Neuronal stem cell (in vitro differentiated cells): ENCODE measurements at regions not wholly inside any gene's neighbourhood (a gene's known extent, or its start where the extent isn't known, plus 50 kb on each side); places are given as distances from the start of the nearest gene placed in this dataset.
A peak's percentile ranks its signal among the peaks of the same experiment; 100 is the strongest.

Experiments
- DNase-seq: peaks from one replicate; pipeline ENCODE4 v3.0.0-alpha.2; 2013; ENCODE audit warnings: low spot score
- H2AFZ ChIP-seq: one replicate; pipeline ENCODE4 v1.6.1; 2013; ENCODE audit warnings: mild to moderate bottlenecking, low read length, inconsistent platforms
- H2AK5ac ChIP-seq: 2 replicates; pipeline ENCODE4 v1.6.1; 2013; ENCODE audit warnings: low read depth, mild to moderate bottlenecking, inconsistent platforms, low read length, moderate library complexity, mixed read lengths
- H2BK120ac ChIP-seq: 2 replicates; pipeline ENCODE4 v1.6.1; 2013; ENCODE audit warnings: low read depth, mild to moderate bottlenecking, inconsistent platforms, low read length, moderate library complexity, mixed read lengths
- H2BK12ac ChIP-seq: one replicate; pipeline ENCODE4 v1.6.1; 2013; ENCODE audit warnings: low read length, inconsistent platforms
- H2BK15ac ChIP-seq: 2 replicates; pipeline ENCODE4 v1.6.1; 2013; ENCODE audit warnings: mild to moderate bottlenecking, low read length, inconsistent platforms, mixed read lengths
- H2BK5ac ChIP-seq: one replicate; pipeline ENCODE4 v1.6.1; 2013; ENCODE audit warnings: inconsistent platforms, mild to moderate bottlenecking, low read length, moderate library complexity
- H3K14ac ChIP-seq: one replicate; pipeline ENCODE4 v1.6.1; 2013; ENCODE audit warnings: low read length, inconsistent platforms
- H3K18ac ChIP-seq: 2 replicates; pipeline ENCODE4 v1.6.1; 2013; ENCODE audit warnings: low read length, inconsistent platforms
- H3K23ac ChIP-seq: 2 replicates; pipeline ENCODE4 v1.6.1; 2013; ENCODE audit warnings: low read depth, mild to moderate bottlenecking, mixed read lengths, low read length, inconsistent platforms; ENCODE audit not compliant: poor library complexity
- H3K27ac ChIP-seq: replicated peaks from 3 replicates; pipeline ENCODE4 v1.5.1; 2013; ENCODE audit warnings: low read length, inconsistent platforms
- H3K27me3 ChIP-seq, 3 experiments: 2 replicates each; pipeline ENCODE4 v1.6.1; 2013; ENCODE audit warnings: low read length in 3 of 3, mild to moderate bottlenecking in 2 of 3, inconsistent platforms in 1 of 3, low read depth in 1 of 3, mixed read lengths in 1 of 3, moderate library complexity in 1 of 3; ENCODE audit not compliant: control insufficient read depth in 3 of 3, insufficient read depth in 3 of 3
- H3K36me3 ChIP-seq, 2 donors: replicated peaks in 1 of 2; 2 replicates each; pipeline ENCODE4 v1.6.1; 2013; ENCODE audit warnings: low read length in 2 of 2; ENCODE audit not compliant: control insufficient read depth in 2 of 2, insufficient read depth in 2 of 2
- H3K4ac ChIP-seq: 2 replicates; pipeline ENCODE4 v1.6.1; 2013; ENCODE audit warnings: inconsistent platforms, mild to moderate bottlenecking, low read length, moderate library complexity
- H3K4me1 ChIP-seq, 2 donors: 1 replicate in 1 of 2; 2 replicates in 1 of 2; pipeline ENCODE4 v1.6.1; 2013; ENCODE audit warnings: low read length in 2 of 2, low read depth in 1 of 2; ENCODE audit not compliant: control insufficient read depth in 2 of 2, insufficient read depth in 1 of 2
- H3K4me2 ChIP-seq: one replicate; pipeline ENCODE4 v1.6.1; 2013; ENCODE audit warnings: mild to moderate bottlenecking, low read length, inconsistent platforms; ENCODE audit not compliant: insufficient read depth, poor library complexity, severe bottlenecking
- H3K4me3 ChIP-seq, 2 donors: 2 replicates each; pipeline ENCODE4 v1.5.1; 2013; ENCODE audit warnings: low read length in 2 of 2, mild to moderate bottlenecking in 2 of 2, inconsistent platforms in 1 of 2, moderate library complexity in 1 of 2
- H3K79me1 ChIP-seq: one replicate; pipeline ENCODE4 v1.6.1; 2013; ENCODE audit warnings: low read depth, mild to moderate bottlenecking, inconsistent platforms, low read length, moderate library complexity
- H3K9ac ChIP-seq: one replicate; pipeline ENCODE4 v1.6.1; 2013; ENCODE audit warnings: mild to moderate bottlenecking, low read depth, low read length, inconsistent platforms; ENCODE audit not compliant: poor library complexity
- H3K9me3 ChIP-seq, 2 donors: replicated peaks in 1 of 2; 2 replicates each; pipeline versions ENCODE3 to v1.6.1; 2013; ENCODE audit warnings: low read length in 2 of 2, mild to moderate bottlenecking in 2 of 2, inconsistent platforms in 1 of 2, low read depth in 1 of 2, mixed read lengths in 1 of 2, moderate library complexity in 1 of 2; ENCODE audit not compliant: control insufficient read depth in 2 of 2, insufficient read depth in 1 of 2
- H4K8ac ChIP-seq: one replicate; pipeline ENCODE4 v1.6.1; 2013; ENCODE audit warnings: low read depth, mild to moderate bottlenecking, inconsistent platforms, low read length, moderate library complexity
- H4K91ac ChIP-seq: one replicate; pipeline ENCODE4 v1.6.1; 2013; ENCODE audit warnings: low read length, low read depth, mild to moderate bottlenecking, inconsistent platforms; ENCODE audit not compliant: poor library complexity
- WGBS, 2 donors: extraction: QIAGEN DNeasy Blood & Tissue Kit; methylation state at CpG; one replicate each; pipeline ENCODE4 v1.1.7; 2013; ENCODE audit warnings: missing lambda C conversion rate in 2 of 2, mixed read lengths in 1 of 2; ENCODE audit not compliant: insufficient read length in 2 of 2, insufficient replicate concordance in 1 of 2; ENCODE audit errors: extremely low coverage in 2 of 2; 5-methylcytosine and 5-hydroxymethylcytosine counted together

DNA sequence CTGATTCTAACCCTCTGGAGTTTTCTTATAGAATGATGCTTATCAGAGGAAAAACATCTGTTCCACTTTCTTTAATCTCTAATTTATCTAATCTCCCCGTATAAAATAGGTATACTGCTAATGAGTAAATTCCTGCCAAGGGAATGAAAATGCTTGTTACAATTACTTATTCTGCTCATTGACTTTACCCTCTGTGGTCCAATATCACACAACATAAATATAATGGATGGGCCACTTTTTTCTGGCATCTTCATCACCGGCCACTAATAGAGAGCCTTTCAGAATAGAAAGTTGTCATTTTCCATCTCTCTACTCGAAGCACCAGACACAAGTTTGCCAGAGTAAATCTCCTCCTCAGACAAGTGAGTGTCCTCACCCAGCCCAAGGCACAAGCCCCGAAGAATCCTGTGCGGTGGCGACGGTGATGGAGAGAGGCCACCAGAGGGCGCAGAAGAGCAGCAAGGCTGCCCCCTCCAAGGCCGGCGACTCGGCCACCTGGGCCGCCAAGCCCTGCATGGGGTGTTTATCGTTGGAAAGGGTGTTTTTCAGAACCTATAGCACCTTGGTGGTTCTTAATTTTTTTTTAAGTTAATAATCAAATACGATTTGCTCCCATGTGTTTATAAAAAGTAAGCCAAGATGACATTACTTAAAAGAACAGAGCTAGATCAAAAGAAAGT lies 212.9 kb upstream of the ARID1B start:
- Histone ChIP-seq H2AFZ (no peak overlapping the region), H3K79me1 (no peaks in the 10 kb centered on the region), H2BK12ac (no peak overlapping the region), H3K9me3 (peaks cover 0 to 2% of the 10 kb centered on the region in 2 donors), H4K91ac (no peak overlapping the region), H3K4me1 (no peaks in the 10 kb centered on the region), H3K4ac (no peak overlapping the region), H2BK15ac (no peak overlapping the region), H3K27me3 (no peaks in the 10 kb centered on the region), H3K4me2 (no peak overlapping the region), H3K9ac (no peak overlapping the region), H4K8ac (no peak overlapping the region), H3K18ac (no peak overlapping the region), H2AK5ac (no peak overlapping the region), H3K14ac (no peak overlapping the region), H2BK5ac (no peak overlapping the region), H3K36me3 (no peaks in the 10 kb centered on the region), H3K23ac (no peak overlapping the region), H3K4me3 (no peak overlapping the region), H3K27ac (no peak overlapping the region), H2BK120ac (no peak overlapping the region)
- no CpG with 5 or more reads among the region's 14 CpGs for WGBS, 2 donors
- peak; percentile 61 for DNase-seq

DNA sequence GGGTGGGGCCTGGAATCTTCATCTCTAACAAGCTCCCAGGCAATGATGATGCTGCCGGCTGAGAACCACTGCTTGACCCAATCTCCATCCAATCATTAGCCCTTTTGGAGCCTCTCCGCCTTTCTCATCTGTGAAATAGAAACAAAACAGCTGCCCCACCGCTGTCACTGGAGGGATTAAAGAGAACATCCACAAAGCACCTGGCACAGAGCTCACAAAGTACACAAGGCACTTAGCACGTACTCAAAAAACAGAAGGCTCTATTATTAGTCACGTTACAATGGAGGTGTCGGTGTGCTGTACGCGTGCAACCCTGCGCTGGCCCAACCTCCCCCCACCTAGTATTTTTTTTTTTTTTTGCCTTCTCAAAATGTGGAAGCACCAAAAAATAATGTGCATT lies 213.5 kb upstream of the ARID1B start:
- Histone ChIP-seq H3K4me3 (no peak overlapping the region), H2BK12ac (no peak overlapping the region), H3K79me1 (no peaks in the 10 kb centered on the region), H3K23ac (no peak overlapping the region), H3K14ac (no peak overlapping the region), H2BK15ac (no peak overlapping the region), H4K91ac (no peak overlapping the region), H2BK120ac (no peak overlapping the region), H2AFZ (no peak overlapping the region), H3K4me1 (no peaks in the 10 kb centered on the region), H3K27me3 (no peaks in the 10 kb centered on the region), H3K4ac (no peak overlapping the region), H3K18ac (no peak overlapping the region), H3K36me3 (no peaks in the 10 kb centered on the region), H3K9me3 (peaks cover 0 to 2% of the 10 kb centered on the region in 2 donors), H4K8ac (no peak overlapping the region), H2BK5ac (no peak overlapping the region), H3K4me2 (no peak overlapping the region), H3K9ac (no peak overlapping the region), H2AK5ac (no peak overlapping the region), H3K27ac (no peak overlapping the region)
- DNase-seq, result no peak
- no CpG with 5 or more reads among the region's 9 CpGs for WGBS, 2 donors

DNA sequence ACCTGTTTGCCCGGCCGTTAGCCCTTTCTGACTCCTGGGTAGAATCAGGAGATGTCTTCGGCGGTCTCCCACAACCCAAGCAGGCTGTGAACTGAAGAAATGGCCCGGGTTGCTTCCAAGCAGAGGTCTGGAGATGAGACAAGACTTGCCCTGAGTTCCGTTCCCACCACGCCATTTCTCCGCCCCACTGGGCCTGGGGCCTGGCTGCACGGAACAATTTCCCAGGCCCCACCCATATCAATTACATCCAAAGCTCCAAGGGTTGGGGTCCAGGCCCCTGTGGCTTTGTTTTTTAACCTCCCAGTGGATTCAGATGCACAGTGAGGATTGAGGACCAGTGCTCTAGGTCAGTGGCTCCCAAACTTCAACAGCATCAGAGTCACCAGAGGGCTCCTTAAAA lies 214.5 kb upstream of the ARID1B start:
- Histone ChIP-seq H3K14ac (no peak overlapping the region), H3K79me1 (no peaks in the 10 kb centered on the region), H4K8ac (no peak overlapping the region), H3K4me3 (no peak overlapping the region), H3K27me3 (no peaks in the 10 kb centered on the region), H2AFZ (no peak overlapping the region), H2BK5ac (no peak overlapping the region), H3K23ac (no peak overlapping the region), H3K27ac (no peak overlapping the region), H2BK12ac (no peak overlapping the region), H3K4me1 (peaks cover 0 to under 1% of the 10 kb centered on the region in 2 donors), H2BK120ac (no peak overlapping the region), H3K4me2 (no peak overlapping the region), H2AK5ac (peak overlapping the region; percentile 79), H3K18ac (no peak overlapping the region), H3K36me3 (no peaks in the 10 kb centered on the region), H4K91ac (no peak overlapping the region), H3K9ac (no peak overlapping the region), H3K9me3 (peaks cover 0 to 2% of the 10 kb centered on the region in 2 donors), H2BK15ac (no peak overlapping the region), H3K4ac (no peak overlapping the region)
- WGBS, 2 donors, result no CpG with 5 or more reads among the region's 9 CpGs
- DNase-seq, result no peak

DNA sequence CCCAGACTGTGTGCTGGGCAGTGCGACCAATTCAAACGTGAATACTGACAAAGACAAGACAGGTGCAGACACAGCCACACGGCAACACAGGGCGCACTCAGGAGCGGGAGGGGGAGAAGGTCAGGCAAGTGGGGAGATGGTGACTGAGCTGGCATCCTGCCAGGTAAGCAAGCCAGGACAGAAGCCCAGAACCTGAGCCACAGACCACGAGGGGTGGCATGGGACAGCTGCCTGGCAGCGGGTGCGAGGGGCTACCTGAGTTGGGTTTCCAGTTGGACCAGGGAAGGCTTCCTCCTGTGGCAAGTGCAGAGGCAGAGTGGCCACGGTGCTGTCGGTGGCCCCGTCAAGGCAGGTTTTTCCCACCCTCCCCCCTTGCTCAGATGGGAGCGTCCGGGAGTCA lies 215.2 kb upstream of the ARID1B start:
- H2BK5ac ChIP-seq, result no peak overlapping the region
- H3K23ac ChIP-seq, result peak overlapping the region; percentile 71
- peak overlapping the region; percentile 50 for H3K9ac ChIP-seq
- H4K8ac ChIP-seq, result no peak overlapping the region
- WGBS, 2 donors, result no CpG with 5 or more reads among the region's 13 CpGs
- no peaks in the 10 kb centered on the region for H3K79me1 ChIP-seq
- no peak overlapping the region for H3K27ac ChIP-seq
- peak overlapping the region; percentile 91 for H2AK5ac ChIP-seq
- H3K4ac ChIP-seq, result no peak overlapping the region
- H2BK12ac ChIP-seq, result peak overlapping the region; percentile 60
- DNase-seq, result no peak
- H2AFZ ChIP-seq, result no peak overlapping the region
- H3K36me3 ChIP-seq, result no peaks in the 10 kb centered on the region
- H3K27me3 ChIP-seq, result no peaks in the 10 kb centered on the region
- no peak overlapping the region for H2BK120ac ChIP-seq
- peaks cover 0 to 2% of the 10 kb centered on the region in 2 donors for H3K4me1 ChIP-seq
- H3K14ac ChIP-seq, result no peak overlapping the region
- H3K18ac ChIP-seq, result peak overlapping the region; percentile 32
- H3K9me3 ChIP-seq, result peaks cover 0 to 2% of the 10 kb centered on the region in 2 donors
- H2BK15ac ChIP-seq, result peak overlapping the region; percentile 40
- no peak overlapping the region for H3K4me2 ChIP-seq
- H3K4me3 ChIP-seq, result peak overlapping the region in 1 of 2 donors; percentile 29
- H4K91ac ChIP-seq, result peak overlapping the region; percentile 13
